DOHH2 (cell line): ENCODE measurements at regions not wholly inside any gene's neighbourhood (a gene's known extent, or its start where the extent isn't known, plus 50 kb on each side); places are given as distances from the start of the nearest gene placed in this dataset.

Source experiments
- CTCF ChIP-seq: fragments of 200-600 bp; sonication (generic); IDR thresholded peaks from one replicate; pipeline ENCODE4 v1.5.1; 2014; ENCODE audit warnings: antibody characterized with exemption, mild to moderate bottlenecking, low read depth, low read length; ENCODE audit not compliant: poor library complexity, severe bottlenecking
- EZH2phosphoT487 ChIP-seq: fragments of 200-600 bp; sonication (generic); IDR thresholded peaks from 2 replicates; pipeline ENCODE4 v1.6.1; 2017; ENCODE audit warnings: borderline replicate concordance, mild to moderate bottlenecking, antibody characterized with exemption, low read length, moderate library complexity, mixed read lengths

DNA sequence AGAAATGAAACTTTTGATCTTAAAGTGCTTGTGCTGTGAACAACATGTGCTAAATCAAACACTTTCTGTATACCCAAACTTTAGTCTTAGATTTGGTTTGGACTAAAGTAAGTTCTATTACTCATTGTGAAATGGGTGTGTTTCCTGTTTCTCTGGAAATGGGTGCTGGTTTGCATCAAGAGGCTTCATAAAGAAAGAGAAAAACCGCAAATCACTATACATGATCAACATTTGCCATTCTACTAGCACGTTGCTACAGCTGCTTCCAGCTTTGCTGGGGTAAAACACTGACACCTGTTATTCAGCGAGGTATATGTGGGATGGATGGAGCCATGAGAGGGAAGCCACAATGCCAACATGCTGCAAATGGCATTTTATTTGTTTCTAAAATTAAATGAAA lies 547.0 kb upstream of the ACVR2A start:
- TF ChIP-seq CTCF (no peak), EZH2phosphoT487 (no peak)
